Neural crest cell (in vitro differentiated cells): ENCODE measurements at regions not wholly inside any gene's neighbourhood (a gene's known extent, or its start where the extent isn't known, plus 50 kb on each side); places are given as distances from the start of the nearest gene placed in this dataset.
"Not testable (repeated sequence)": the region's sequence is repeated elsewhere in the genome, so short reads cannot be mapped to it uniquely, and the experiment has no call there.

Experiments
- DNase-seq: peaks from one replicate; pipeline ENCODE4 v3.0.0; 2021; ENCODE audit warnings: low read depth, mixed read lengths, low spot score
- H3K27ac Mint-ChIP-seq: one replicate; pipeline ENCODE4 v1.8.0; 2021; ENCODE audit warnings: mild to moderate bottlenecking, mixed read lengths; ENCODE audit not compliant: unreplicated experiment
- H3K27me3 Mint-ChIP-seq: 2 replicates; pipeline ENCODE4 v1.8.0; 2021; ENCODE audit warnings: low read depth, mild to moderate bottlenecking, mixed read lengths
- H3K36me3 Mint-ChIP-seq: 2 replicates; pipeline ENCODE4 v1.8.0; 2021; ENCODE audit warnings: low read depth, mild to moderate bottlenecking, mixed read lengths
- H3K4me1 Mint-ChIP-seq: 2 replicates; pipeline ENCODE4 v1.8.0; 2021; ENCODE audit warnings: mixed read lengths
- H3K4me3 Mint-ChIP-seq: one replicate; pipeline ENCODE4 v1.8.0; 2021; ENCODE audit warnings: mild to moderate bottlenecking, mixed read lengths
- H3K9me3 Mint-ChIP-seq: 2 replicates; pipeline ENCODE4 v1.8.0; 2021; ENCODE audit warnings: mixed read lengths
- TF ChIP-seq, protein P1 (sequence below): fragments of 200-600 bp; sonication (generic); conservative IDR thresholded peaks from 2 replicates; pipeline ENCODE4 v1.5.0; 2021; ENCODE audit warnings: antibody characterized with exemption, mild to moderate bottlenecking

DNA sequence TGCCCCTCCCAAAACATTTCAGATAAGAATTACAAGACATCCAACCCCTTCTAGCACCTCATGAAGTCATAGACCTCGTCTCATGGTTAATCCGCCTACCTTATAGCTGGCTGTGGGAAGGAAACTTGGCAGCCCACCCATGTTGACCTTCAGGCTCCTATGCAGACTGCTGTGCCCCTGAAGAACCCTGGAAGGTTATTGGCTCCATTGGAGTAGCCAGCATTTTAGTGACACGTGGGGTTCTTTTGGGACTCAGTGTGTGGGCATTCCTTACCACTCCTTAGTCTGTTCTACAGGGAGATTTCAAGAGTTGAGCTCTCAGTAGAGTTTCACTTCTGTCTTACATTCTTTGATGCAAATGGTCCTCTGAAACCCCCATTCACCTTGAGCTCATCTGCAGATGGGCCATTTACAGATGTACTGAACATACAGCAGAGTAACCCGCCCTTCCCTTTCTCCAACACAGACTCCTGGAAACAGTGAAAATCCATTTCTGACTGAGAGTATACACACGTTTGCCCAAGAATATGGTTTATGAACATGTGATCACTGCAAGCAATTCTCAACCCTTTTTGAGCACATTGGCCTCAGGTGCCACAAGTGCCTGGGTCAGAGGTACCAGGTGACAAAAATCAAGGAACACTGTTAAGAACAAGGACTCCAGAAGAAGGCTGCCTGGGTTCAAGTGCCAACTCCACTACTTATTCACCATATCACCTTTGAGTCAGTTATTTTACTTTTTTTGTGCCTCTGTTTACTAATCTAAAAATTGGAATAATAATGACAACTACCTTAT lies 54.0 kb upstream of the HECW1 start:
- H3K36me3 Mint-ChIP-seq = peaks cover 4% of the 10 kb centered on the region
- H3K9me3 Mint-ChIP-seq = no peaks in the 10 kb centered on the region
- DNase-seq = no peak
- TF ChIP-seq, protein P1, sequence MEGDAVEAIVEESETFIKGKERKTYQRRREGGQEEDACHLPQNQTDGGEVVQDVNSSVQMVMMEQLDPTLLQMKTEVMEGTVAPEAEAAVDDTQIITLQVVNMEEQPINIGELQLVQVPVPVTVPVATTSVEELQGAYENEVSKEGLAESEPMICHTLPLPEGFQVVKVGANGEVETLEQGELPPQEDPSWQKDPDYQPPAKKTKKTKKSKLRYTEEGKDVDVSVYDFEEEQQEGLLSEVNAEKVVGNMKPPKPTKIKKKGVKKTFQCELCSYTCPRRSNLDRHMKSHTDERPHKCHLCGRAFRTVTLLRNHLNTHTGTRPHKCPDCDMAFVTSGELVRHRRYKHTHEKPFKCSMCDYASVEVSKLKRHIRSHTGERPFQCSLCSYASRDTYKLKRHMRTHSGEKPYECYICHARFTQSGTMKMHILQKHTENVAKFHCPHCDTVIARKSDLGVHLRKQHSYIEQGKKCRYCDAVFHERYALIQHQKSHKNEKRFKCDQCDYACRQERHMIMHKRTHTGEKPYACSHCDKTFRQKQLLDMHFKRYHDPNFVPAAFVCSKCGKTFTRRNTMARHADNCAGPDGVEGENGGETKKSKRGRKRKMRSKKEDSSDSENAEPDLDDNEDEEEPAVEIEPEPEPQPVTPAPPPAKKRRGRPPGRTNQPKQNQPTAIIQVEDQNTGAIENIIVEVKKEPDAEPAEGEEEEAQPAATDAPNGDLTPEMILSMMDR = no peak
- no peak overlapping the region for H3K27ac Mint-ChIP-seq
- H3K4me3 Mint-ChIP-seq = peak overlapping the region; percentile 33
- H3K27me3 Mint-ChIP-seq = no peaks in the 10 kb centered on the region
- peaks cover 10% of the 10 kb centered on the region for H3K4me1 Mint-ChIP-seq

DNA sequence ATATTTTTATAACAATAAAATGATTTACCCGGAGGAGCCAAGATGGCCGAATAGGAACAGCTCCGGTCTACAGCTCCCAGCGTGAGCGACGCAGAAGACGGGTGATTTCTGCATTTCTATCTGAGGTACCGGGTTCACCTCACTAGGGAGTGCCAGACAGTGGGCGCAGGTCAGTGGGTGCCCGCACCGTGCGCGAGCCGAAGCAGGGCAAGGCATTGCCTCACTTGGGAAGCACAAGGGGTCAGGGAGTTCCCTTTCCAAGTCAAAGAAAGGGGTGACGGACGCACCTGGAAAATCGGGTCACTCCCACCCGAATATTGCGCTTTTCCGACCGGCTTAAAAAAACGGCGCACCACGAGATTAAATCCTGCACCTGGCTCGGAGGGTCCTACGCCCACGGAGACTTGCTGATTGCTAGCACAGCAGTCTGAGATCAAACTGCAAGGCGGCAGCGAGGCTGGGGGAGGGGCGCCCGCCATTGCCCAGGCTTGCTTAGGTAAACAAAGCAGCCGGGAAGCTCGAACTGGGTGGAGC lies 53.3 kb upstream of the HECW1 start:
- H3K27me3 Mint-ChIP-seq, H3K9me3 Mint-ChIP-seq, H3K4me1 Mint-ChIP-seq, H3K36me3 Mint-ChIP-seq, DNase-seq: not testable (repeated sequence)
- H3K27ac Mint-ChIP-seq = peak overlapping the region; percentile 95
- peak overlapping the region; percentile 83 for H3K4me3 Mint-ChIP-seq
